Smooth muscle cell of the brain vasculature (primary cell): ENCODE measurements at regions not wholly inside any gene's neighbourhood (a gene's known extent, or its start where the extent isn't known, plus 50 kb on each side); places are given as distances from the start of the nearest gene placed in this dataset.

Experiments used
- DNase-seq: peaks from one replicate; pipeline ENCODE4 v3.0.0-alpha.2; 2012; ENCODE audit warnings: low read depth, low spot score

DNA sequence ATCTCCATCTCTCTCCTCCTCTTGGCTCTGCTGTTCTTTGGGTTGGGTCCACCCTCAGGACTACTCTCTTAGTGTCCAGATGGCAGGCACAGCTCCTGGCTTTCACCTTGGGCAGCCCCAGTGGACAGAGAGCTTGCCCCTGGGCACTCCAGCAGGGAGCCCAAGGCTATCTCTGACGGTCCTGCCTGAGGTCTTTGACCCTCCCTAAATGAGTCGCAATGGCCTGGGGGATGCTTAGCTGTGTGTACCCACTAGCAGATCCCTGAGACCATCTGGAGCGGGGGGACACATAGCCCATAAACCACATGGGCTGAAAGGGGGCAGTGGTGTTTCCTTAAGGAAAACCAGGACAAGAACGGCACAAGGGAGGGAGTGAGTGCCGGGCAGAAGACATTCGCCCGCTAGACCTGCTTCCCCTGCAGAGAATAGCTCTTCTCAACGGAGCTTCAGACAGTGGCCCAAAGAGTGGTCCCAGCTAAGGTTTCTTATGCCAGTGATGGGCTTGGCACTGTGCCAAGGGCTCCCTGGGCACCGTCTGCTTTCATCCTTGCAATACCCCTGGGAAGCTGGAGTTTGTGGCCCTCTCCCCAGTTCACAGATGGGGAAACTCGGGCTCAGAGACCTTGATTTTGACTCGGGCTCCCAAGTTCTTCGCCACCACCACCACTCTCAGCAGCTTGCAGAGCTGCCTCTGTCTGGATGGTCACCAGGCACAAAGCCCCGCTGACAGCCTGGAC lies 53.9 kb upstream of the ANO1 start:
- DNase-seq: no peak

DNA sequence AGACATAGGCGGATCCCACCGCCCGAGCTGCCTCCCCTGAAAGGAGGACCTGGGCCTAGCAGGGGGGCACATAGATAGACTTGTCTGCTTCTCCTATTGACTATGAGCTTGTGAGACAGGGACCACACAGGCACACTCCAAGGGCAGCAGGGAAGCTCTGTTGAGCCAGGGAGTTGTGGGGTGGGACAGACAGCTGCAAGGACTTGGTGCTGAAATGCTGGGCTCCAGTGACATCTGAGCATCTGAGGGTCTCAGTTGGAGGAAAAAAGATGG lies 53.4 kb upstream of the ANO1 start:
- DNase-seq: no peak

DNA sequence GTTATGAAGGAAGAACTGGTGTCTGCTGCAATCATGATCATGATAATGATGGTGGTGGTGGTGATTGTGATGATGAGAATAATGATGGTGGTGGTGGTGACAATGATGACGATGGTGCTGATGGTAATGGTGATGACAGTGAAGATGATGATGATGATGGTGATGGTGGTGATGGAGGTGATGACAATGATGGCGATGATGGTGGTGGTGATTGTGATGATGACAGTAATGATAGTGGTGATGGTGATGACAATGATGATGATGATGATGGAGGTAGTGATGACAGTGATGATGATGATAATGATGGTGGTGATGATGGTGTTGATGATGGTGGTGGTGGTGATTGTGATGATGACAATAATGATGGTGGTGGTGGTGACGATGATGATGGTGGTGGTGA lies 52.8 kb upstream of the ANO1 start:
- no peak for DNase-seq

DNA sequence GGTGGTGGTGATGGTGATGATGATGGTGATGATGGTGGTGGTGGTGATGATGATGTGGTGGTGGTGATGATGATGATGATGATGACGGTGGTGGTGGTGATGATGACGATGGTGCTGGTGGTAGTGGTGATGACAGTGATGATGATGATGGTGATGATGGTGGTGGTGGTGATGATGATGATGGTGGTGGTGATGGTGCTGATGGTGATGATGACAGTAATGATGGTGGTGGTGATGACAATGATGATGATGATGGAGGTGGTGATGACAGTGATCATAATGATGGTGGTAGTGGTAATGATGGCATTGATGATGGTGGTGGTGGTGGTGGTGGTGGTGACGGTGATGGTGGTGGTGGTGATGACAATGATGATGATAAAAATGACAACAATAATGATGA lies 52.1 kb upstream of the ANO1 start:
- no peak for DNase-seq

DNA sequence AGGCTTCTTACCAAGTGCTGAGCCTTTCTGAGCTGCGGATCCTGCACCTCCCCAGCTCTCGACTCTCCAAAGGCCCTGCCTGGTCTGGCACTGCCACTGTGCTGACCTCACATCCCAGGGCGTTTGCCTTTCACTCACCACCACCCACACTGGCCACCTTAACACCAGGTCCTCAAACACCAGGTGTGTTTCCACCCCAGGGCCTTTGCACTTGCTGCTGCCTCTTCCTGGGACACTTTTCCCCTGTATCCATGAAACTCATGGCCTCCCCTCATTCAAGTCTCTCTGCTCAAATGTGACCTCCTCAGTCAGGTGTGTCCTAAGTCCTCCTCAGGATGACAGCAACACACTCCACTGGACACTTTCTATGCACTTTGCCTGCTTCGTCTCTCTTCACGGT lies 51.4 kb upstream of the ANO1 start:
- DNase-seq: no peak

DNA sequence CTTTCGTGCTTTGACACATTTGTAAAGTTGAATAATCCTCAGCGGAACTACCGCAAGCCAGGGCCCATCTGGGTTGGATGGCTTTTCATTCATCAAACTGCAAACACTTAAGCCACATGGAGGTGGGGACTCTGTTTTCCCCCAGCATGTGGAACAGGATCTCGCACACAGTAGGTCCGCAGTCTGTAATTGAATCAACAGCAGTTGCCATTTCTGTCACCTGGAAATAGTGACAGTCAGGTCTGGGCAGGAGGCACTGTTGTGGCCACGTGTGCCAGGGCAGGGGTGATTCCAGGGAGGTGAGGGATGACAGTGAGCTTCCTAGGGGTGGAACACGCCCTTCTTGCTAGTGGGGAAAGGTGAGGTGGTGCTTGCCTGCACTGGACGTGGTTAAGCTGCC lies 50.7 kb upstream of the ANO1 start:
- no peak for DNase-seq

DNA sequence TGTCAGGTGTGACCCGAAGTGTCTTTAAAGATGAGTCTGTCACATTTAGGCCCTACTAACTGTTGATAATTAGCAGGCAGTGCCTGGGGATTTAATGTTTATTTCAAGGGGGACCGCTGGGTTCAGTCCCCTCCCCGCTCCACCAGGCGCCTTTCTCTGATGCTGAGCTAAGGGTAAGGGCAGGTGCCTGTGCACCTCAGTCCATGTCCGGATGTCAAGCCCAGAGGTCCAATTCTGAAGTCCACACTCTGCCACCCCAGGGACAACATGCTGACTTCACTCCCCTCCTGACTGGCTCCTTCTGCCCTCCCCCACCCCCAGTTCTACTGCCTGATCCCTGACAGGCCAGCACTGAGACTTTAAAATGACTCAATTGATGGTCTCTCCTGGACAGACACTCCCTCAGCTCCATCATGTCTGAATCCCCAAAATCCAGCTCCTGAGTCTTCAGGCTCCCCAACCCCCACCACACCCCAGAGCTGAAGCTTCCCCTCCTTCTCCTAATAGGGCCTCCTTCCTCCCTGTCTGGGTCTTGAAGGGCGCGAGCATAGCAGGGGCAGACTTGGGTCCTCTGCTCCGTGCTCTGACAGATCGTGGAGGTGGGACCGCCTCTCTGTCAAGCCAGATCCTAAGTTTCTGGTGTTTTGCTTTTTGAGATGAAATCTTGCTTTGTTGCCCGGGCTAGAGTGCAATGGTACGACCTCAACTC lies 49.8 kb upstream of the ANO1 start:
- DNase-seq: no peak
